ENCODE measurements at regions not wholly inside any gene's neighbourhood (a gene's known extent, or its start where the extent isn't known, plus 50 kb on each side); places are given as distances from the start of the nearest gene placed in this dataset.

GRCh38 chr14:35456261-35456660 lies 51.7 kb upstream of the NFKBIA start:
- Mint-ChIP-seq H3K27me3 (no peaks in the 10 kb centered on the region), H3K27ac (no peak overlapping the region), H3K4me1 (no peaks in the 10 kb centered on the region), H3K4me3 (no peak overlapping the region), H3K36me3 (no peaks in the 10 kb centered on the region), H3K9me3 (peaks cover 4% of the 10 kb centered on the region)
- no peak for ATAC-seq (ENCODE audit: low read depth)
- DNase-seq (ENCODE audit: low spot score in 2 of 2) = no peak

DNA sequence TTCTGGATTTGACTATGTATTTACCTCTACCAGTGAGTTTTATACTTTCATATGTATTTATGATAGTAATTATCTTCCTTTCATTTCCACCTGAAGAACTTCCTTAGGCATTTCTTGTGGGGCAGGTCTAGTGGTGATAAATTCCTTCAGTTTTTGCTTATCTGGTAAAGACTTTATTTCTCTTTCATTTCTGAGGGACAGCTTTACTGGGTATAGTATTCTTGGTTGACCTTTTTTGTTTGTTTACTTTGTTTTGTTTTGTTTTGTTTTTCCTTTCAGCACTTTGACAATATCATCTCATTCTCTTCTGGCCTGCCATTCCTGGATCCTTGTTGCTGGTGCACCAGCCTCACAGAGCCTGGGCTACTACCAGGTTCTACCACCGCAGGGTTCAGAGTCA lies 53.9 kb upstream of the NFKBIA start:
- Mint-ChIP-seq H3K36me3 (no peaks in the 10 kb centered on the region), H3K4me3 (no peak overlapping the region), H3K27me3 (no peaks in the 10 kb centered on the region), H3K9me3 (peaks cover 4% of the 10 kb centered on the region), H3K4me1 (no peaks in the 10 kb centered on the region), H3K27ac (no peak overlapping the region)
- DNase-seq (ENCODE audit: low spot score in 2 of 2) = no peak
- no peak for ATAC-seq (ENCODE audit: low read depth)

DNA sequence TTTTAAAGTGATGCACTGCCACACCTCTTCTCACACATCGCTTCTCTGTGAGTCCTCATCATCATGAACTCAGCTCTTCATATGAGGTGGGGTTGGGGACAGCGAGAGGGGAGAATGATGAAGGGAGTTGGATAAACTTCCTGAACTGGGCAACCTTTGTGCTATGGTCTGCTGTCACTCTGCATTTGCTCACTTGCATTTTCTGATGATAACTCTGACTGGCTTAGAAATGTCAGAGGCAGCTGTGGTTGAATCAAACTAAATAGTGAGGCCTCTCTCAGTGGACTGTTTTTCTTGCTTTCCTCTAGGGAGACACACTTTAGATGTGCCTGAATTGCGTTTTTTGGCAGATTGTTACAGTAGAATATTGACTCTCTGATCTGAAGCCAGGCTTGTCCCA lies 55.2 kb upstream of the NFKBIA start:
- H3K27ac Mint-ChIP-seq = no peak overlapping the region
- no peak overlapping the region for H3K4me3 Mint-ChIP-seq
- H3K4me1 Mint-ChIP-seq = no peaks in the 10 kb centered on the region
- ATAC-seq (ENCODE audit: low read depth) (no peak), DNase-seq (ENCODE audit: low spot score in 2 of 2) (no peak)
- H3K9me3 Mint-ChIP-seq = peaks cover 4% of the 10 kb centered on the region
- H3K36me3 Mint-ChIP-seq = no peaks in the 10 kb centered on the region
- peaks cover 3% of the 10 kb centered on the region for H3K27me3 Mint-ChIP-seq

GRCh38 chr14:35470755-35471154 lies 63.2 kb upstream of the INSM2 start:
- Mint-ChIP-seq H3K27ac (no peak overlapping the region), H3K36me3 (peaks cover 4% of the 10 kb centered on the region), H3K27me3 (peaks cover 14% of the 10 kb centered on the region), H3K4me1 (no peaks in the 10 kb centered on the region), H3K9me3 (no peaks in the 10 kb centered on the region), H3K4me3 (no peak overlapping the region)
- ATAC-seq (ENCODE audit: low read depth) (no peak), DNase-seq (ENCODE audit: low spot score in 2 of 2) (no peak)

- no peak for ATAC-seq (ENCODE audit: low read depth)
- H3K4me1 Mint-ChIP-seq = no peaks in the 10 kb centered on the region
- H3K9me3 Mint-ChIP-seq = no peaks in the 10 kb centered on the region
- peaks cover 9% of the 10 kb centered on the region for H3K27me3 Mint-ChIP-seq
- no peaks in the 10 kb centered on the region for H3K36me3 Mint-ChIP-seq
- no peak for DNase-seq (ENCODE audit: low spot score in 2 of 2)
- no peak overlapping the region for H3K27ac Mint-ChIP-seq
- H3K4me3 Mint-ChIP-seq = no peak overlapping the region
Measured at GRCh38 chr14:35471803-35472202, 62.2 kb upstream of the INSM2 start.

- Mint-ChIP-seq H3K36me3 (no peaks in the 10 kb centered on the region), H3K27ac (no peak overlapping the region), H3K4me1 (no peaks in the 10 kb centered on the region), H3K27me3 (peaks cover 5% of the 10 kb centered on the region), H3K9me3 (no peaks in the 10 kb centered on the region), H3K4me3 (no peak overlapping the region)
- no peak for DNase-seq (ENCODE audit: low spot score in 2 of 2)
- no peak for ATAC-seq (ENCODE audit: low read depth)
Measured at GRCh38 chr14:35474323-35474722, 59.6 kb upstream of the INSM2 start.

- H3K4me3 Mint-ChIP-seq = no peak overlapping the region
- ATAC-seq (ENCODE audit: low read depth) = peak; percentile 35
- no peaks in the 10 kb centered on the region for H3K36me3 Mint-ChIP-seq
- no peaks in the 10 kb centered on the region for H3K4me1 Mint-ChIP-seq
- peaks cover 5% of the 10 kb centered on the region for H3K27me3 Mint-ChIP-seq
- no peaks in the 10 kb centered on the region for H3K9me3 Mint-ChIP-seq
- DNase-seq (ENCODE audit: low spot score in 2 of 2) = no peak
- no peak overlapping the region for H3K27ac Mint-ChIP-seq
Measured at GRCh38 chr14:35480119-35480769, 53.7 kb upstream of the INSM2 start.

- no peak for DNase-seq (ENCODE audit: low spot score in 2 of 2)
- Mint-ChIP-seq H3K36me3 (no peaks in the 10 kb centered on the region), H3K4me1 (no peaks in the 10 kb centered on the region), H3K27me3 (peaks cover 2% of the 10 kb centered on the region), H3K4me3 (no peak overlapping the region), H3K27ac (no peak overlapping the region), H3K9me3 (no peaks in the 10 kb centered on the region)
- ATAC-seq (ENCODE audit: low read depth) = no peak
Measured at GRCh38 chr14:35482994-35483515, 50.9 kb upstream of the INSM2 start.

All from memory B cell (primary cell).